HCT116 (cell line): ENCODE measurements at regions not wholly inside any gene's neighbourhood (a gene's known extent, or its start where the extent isn't known, plus 50 kb on each side); places are given as distances from the start of the nearest gene placed in this dataset.

Experiments
- ATAC-seq: fragments of 200-7000 bp; cut with Tn5 transposase; 2 replicates; pipeline ENCODE4 v1.9.1; 2020; ENCODE audit warnings: mild to moderate bottlenecking, moderate library complexity
- BruUV-seq: library from RNA; stranded (reverse); fragments of 400-500 nt; replicated peaks from 2 replicates; lab custom pipeline; 2021; lab: Mats Ljungman, UMichigan
- CTCF ChIA-PET: fragments of 300-600 bp; sonication (Branson Sonifier 250); formaldehyde crosslinking; loops from one replicate; lab custom pipeline; 2021; ENCODE audit warnings: antibody characterized with exemption; lab: Charles Lee
- POLR2A ChIA-PET: fragments of 300-600, 350-600 bp; sonication (Branson Sonifier 250); formaldehyde crosslinking; loops from one replicate; lab custom pipeline; 2021; ENCODE audit warnings: antibody characterized with exemption; lab: Charles Lee
- RAD21 ChIA-PET, 2 experiments: fragments of 300-600 bp; sonication (Branson Sonifier 250); formaldehyde crosslinking; loops; one replicate each; lab custom pipeline; 2023; ENCODE audit warnings: low total read pairs in 2 of 2; ENCODE audit not compliant: uncharacterized antibody in 2 of 2, unreplicated experiment in 2 of 2, low non-redundant PET in 1 of 2; lab: Charles Lee
- DNase-seq: peaks from one replicate; pipeline ENCODE4 v3.0.0-alpha.2; 2010; ENCODE audit warnings: low read depth, low spot score
- H2AFZ ChIP-seq: fragments of 200-600 bp; shearing (Covaris generic), sonication (generic); 2 replicates; pipeline ENCODE4 v1.6.1; 2017; ENCODE audit warnings: low read depth, mixed run types, mixed read lengths, antibody characterized with exemption, low read length; ENCODE audit not compliant: poor library complexity, severe bottlenecking
- H3K27ac ChIP-seq: 2 replicates; pipeline ENCODE4 v1.5.1; 2012; ENCODE audit warnings: low read depth, low read length
- H3K27me3 ChIP-seq: fragments of 200-600 bp; sonication (generic); 2 replicates; pipeline ENCODE4 v1.6.1; 2016; ENCODE audit warnings: mixed run types, low read length, mixed read lengths; ENCODE audit not compliant: insufficient read depth
- H3K36me3 ChIP-seq, 2 experiments: fragments of 200-500 bp in 1 of 2; fragments of 200-600 bp in 1 of 2; sonication (Bioruptor generic) in 1 of 2; sonication (generic) in 1 of 2; 2 replicates each; pipeline versions ENCODE4 v1.5.1 to v1.6.1; 2014 to 2016; ENCODE audit warnings: low read length in 2 of 2, inconsistent platforms in 1 of 2, mixed read lengths in 1 of 2, mixed run types in 1 of 2; ENCODE audit not compliant: insufficient read depth in 2 of 2, control insufficient read depth in 1 of 2
- H3K4me1 ChIP-seq, 2 experiments: fragments of 200-600 bp in 1 of 2; sonication (generic) in 1 of 2; 2 replicates each; pipeline versions ENCODE4 v1.5.1 to v1.6.1; 2012 to 2017; ENCODE audit warnings: low read length in 2 of 2, inconsistent platforms in 1 of 2, mild to moderate bottlenecking in 1 of 2, mixed read lengths in 1 of 2, mixed run types in 1 of 2, moderate library complexity in 1 of 2; ENCODE audit not compliant: insufficient read depth in 2 of 2, control insufficient read depth in 1 of 2
- H3K4me2 ChIP-seq: fragments of 200-600 bp; sonication (generic); 2 replicates; pipeline ENCODE4 v1.6.1; 2017; ENCODE audit warnings: mixed run types, low read length, mixed read lengths
- H3K4me3 ChIP-seq, 2 experiments: fragments of 200-600 bp in 1 of 2; sonication (generic) in 1 of 2; replicated peaks in 1 of 2; 2 replicates each; pipeline ENCODE4 v1.5.1; 2011 to 2016; ENCODE audit warnings: low read length in 2 of 2, control low read depth in 1 of 2, low read depth in 1 of 2, mild to moderate bottlenecking in 1 of 2, mixed read lengths in 1 of 2, mixed run types in 1 of 2
- H3K79me2 ChIP-seq: fragments of 200-600 bp; sonication (generic); 2 replicates; pipeline ENCODE4 v1.6.1; 2017; ENCODE audit warnings: mild to moderate bottlenecking, mixed run types, low read length, moderate library complexity, mixed read lengths; ENCODE audit not compliant: insufficient read depth
- H3K9ac ChIP-seq: fragments of 200-600 bp; sonication (generic); 2 replicates; pipeline ENCODE4 v1.6.1; 2016; ENCODE audit warnings: low read length, mixed read lengths
- H3K9me2 ChIP-seq: fragments of 200-600 bp; sonication (generic), shearing (Covaris generic); 2 replicates; pipeline ENCODE4 v1.6.1; 2017; ENCODE audit warnings: mixed run types, mild to moderate bottlenecking, moderate library complexity; ENCODE audit not compliant: insufficient read depth
- H3K9me3 ChIP-seq, 2 experiments: fragments of 200-500 bp in 1 of 2; fragments of 200-600 bp in 1 of 2; sonication (Bioruptor generic) in 1 of 2; sonication (generic) in 1 of 2; 2 replicates each; pipeline ENCODE4 v1.6.1; 2014 to 2017; ENCODE audit warnings: low read length in 2 of 2, mixed read lengths in 2 of 2, inconsistent platforms in 1 of 2, low read depth in 1 of 2, mild to moderate bottlenecking in 1 of 2, mixed run types in 1 of 2, moderate library complexity in 1 of 2; ENCODE audit not compliant: control insufficient read depth in 1 of 2, insufficient read depth in 1 of 2
- H4K20me1 ChIP-seq: fragments of 200-600 bp; sonication (generic), shearing (Covaris generic); 2 replicates; pipeline ENCODE4 v1.6.1; 2017; ENCODE audit warnings: mixed run types, mild to moderate bottlenecking, moderate library complexity; ENCODE audit not compliant: insufficient read depth
- ATF3 ChIP-seq: IDR thresholded peaks from 2 replicates; pipeline ENCODE4 v1.6.1; 2012
- CBX3 ChIP-seq: IDR thresholded peaks from 2 replicates; pipeline ENCODE4 v1.6.1; 2012; ENCODE audit warnings: low read depth
- CTCF ChIP-seq, 3 experiments: fragments of 200-600 bp in 1 of 3; sonication (generic) in 1 of 3; IDR thresholded peaks in 2 of 3; conservative IDR thresholded peaks in 1 of 3; 2 replicates each; pipeline ENCODE4 v1.5.1; 2012 to 2017; ENCODE audit warnings: low read depth in 2 of 3, low read length in 2 of 3, antibody characterized with exemption in 1 of 3, borderline replicate concordance in 1 of 3, control low read depth in 1 of 3, mild to moderate bottlenecking in 1 of 3, mixed read lengths in 1 of 3, mixed run types in 1 of 3, moderate library complexity in 1 of 3; ENCODE audit not compliant: insufficient read depth in 1 of 3
- ELF1 ChIP-seq: IDR thresholded peaks from 2 replicates; pipeline ENCODE4 v1.6.1; 2012; ENCODE audit warnings: low read depth, borderline replicate concordance
- REST ChIP-seq: IDR thresholded peaks from 2 replicates; pipeline ENCODE4 v1.6.1; 2012; ENCODE audit warnings: low read depth
- SP1 ChIP-seq: IDR thresholded peaks from 2 replicates; pipeline ENCODE4 v1.6.1; 2012; ENCODE audit warnings: low read depth
- TCF7L2 ChIP-seq: IDR thresholded peaks from 2 replicates; pipeline ENCODE4 v1.7.0; 2011; ENCODE audit warnings: borderline replicate concordance, inconsistent platforms; ENCODE audit not compliant: insufficient read depth, insufficient read length; ENCODE audit errors: extremely low read depth
- intact Hi-C: fragments of 100-400 bp; cut with micrococcal nuclease; formaldehyde crosslinking; loops from 2 replicates; pipeline ENCODE4 v1.10.0; 2022

GRCh38 chr10:55858730-55859129 is 502.3 kb downstream of the ZWINT start (continued):
- no peak for TF ChIP-seq TCF7L2
- TF ChIP-seq SP1: no peak
- no peak for TF ChIP-seq ELF1

GRCh38 chr10:55852900-55853299 is 508.2 kb downstream of the ZWINT start:
- TF ChIP-seq ATF3 (no peak), REST (no peak), CTCF (IDR thresholded peaks at IDR 0.05 in 2 of 3, conservative IDR thresholded peaks at IDR 0.05 in 1 of 3; ENCODE audit: borderline replicate concordance in 1 of 3, insufficient read depth in 1 of 3, low read depth in 2 of 3, low read length in 2 of 3) (no peak), ELF1 (no peak), CBX3 (no peak)
- DNase-seq: no peak
- no peak overlapping the region for H3K27ac ChIP-seq
- no peak overlapping the region for H2AFZ ChIP-seq
- intact Hi-C loops: no loop called here
- POLR2A ChIA-PET: no interaction called here
- H3K9me2 ChIP-seq: no peaks in the 10 kb centered on the region
- no peaks in the 10 kb centered on the region for H3K36me3 ChIP-seq
- no TSS peak for BruUV-seq
- no peak for ATAC-seq
- no peak overlapping the region for H3K4me3 ChIP-seq
- no peaks in the 10 kb centered on the region for H3K27me3 ChIP-seq
- H3K9me3 ChIP-seq: peaks cover 0 to 22% of the 10 kb centered on the region in 2 experiments; a peak in 2 of 4 replicates
- CTCF ChIA-PET: no interaction called here
- H3K9ac ChIP-seq: no peak overlapping the region
- no peaks in the 10 kb centered on the region for H4K20me1 ChIP-seq
- no peaks in the 10 kb centered on the region for H3K79me2 ChIP-seq
- H3K4me1 ChIP-seq: no peaks in the 10 kb centered on the region
- no peak overlapping the region for H3K4me2 ChIP-seq
- RAD21 ChIA-PET: no interaction called here
